ENCODE measurements at regions not wholly inside any gene's neighbourhood (a gene's known extent, or its start where the extent isn't known, plus 50 kb on each side); places are given as distances from the start of the nearest gene placed in this dataset.

- TF ChIP-seq CTCF (IDR thresholded peaks at IDR 0.05) (no peak), IRF3 (IDR thresholded peaks at IDR 0.05; ENCODE audit: low read depth, low read length) (no peak), MAX (IDR thresholded peaks at IDR 0.05; ENCODE audit: low read depth) (no peak), MEF2A (IDR thresholded peaks at IDR 0.05; ENCODE audit: borderline replicate concordance, low read depth) (no peak), RFX5 (IDR thresholded peaks at IDR 0.05; ENCODE audit: low read length) (no peak), RCOR1 (IDR thresholded peaks at IDR 0.05; ENCODE audit: low read length) (no peak), TAF1 (IDR thresholded peaks at IDR 0.05; ENCODE audit: borderline replicate concordance, low read depth, low read length) (no peak), SIN3A (IDR thresholded peaks at IDR 0.05; ENCODE audit: borderline replicate concordance, low read depth, low read length) (no peak), SMC3 (IDR thresholded peaks at IDR 0.05; ENCODE audit: low read depth, low read length) (no peak), CHD2 (IDR thresholded peaks at IDR 0.05; ENCODE audit: low read length, partially characterized antibody) (no peak), POLR2AphosphoS5 (IDR thresholded peaks at IDR 0.05; ENCODE audit: low read depth, low read length) (no peak), GABPA (IDR thresholded peaks at IDR 0.05; ENCODE audit: low read depth) (no peak), MXI1 (IDR thresholded peaks at IDR 0.05; ENCODE audit: low read depth, low read length) (no peak)
- TF ChIP-seq, protein P1, sequence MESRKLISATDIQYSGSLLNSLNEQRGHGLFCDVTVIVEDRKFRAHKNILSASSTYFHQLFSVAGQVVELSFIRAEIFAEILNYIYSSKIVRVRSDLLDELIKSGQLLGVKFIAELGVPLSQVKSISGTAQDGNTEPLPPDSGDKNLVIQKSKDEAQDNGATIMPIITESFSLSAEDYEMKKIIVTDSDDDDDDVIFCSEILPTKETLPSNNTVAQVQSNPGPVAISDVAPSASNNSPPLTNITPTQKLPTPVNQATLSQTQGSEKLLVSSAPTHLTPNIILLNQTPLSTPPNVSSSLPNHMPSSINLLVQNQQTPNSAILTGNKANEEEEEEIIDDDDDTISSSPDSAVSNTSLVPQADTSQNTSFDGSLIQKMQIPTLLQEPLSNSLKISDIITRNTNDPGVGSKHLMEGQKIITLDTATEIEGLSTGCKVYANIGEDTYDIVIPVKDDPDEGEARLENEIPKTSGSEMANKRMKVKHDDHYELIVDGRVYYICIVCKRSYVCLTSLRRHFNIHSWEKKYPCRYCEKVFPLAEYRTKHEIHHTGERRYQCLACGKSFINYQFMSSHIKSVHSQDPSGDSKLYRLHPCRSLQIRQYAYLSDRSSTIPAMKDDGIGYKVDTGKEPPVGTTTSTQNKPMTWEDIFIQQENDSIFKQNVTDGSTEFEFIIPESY (IDR thresholded peaks at IDR 0.05; ENCODE audit: borderline replicate concordance, low read depth), result no peak
Measured at GRCh38 chr12:63090716-63091115, 60.3 kb downstream of the AVPR1A start.

Data from SK-N-SH (cell line).